NB4 (cell line): ENCODE measurements at regions not wholly inside any gene's neighbourhood (a gene's known extent, or its start where the extent isn't known, plus 50 kb on each side); places are given as distances from the start of the nearest gene placed in this dataset.

Source experiments
- MYC ChIP-seq: IDR thresholded peaks from 2 replicates; pipeline ENCODE4 v1.6.1; 2011; ENCODE audit warnings: low read depth, low read length
- TF ChIP-seq, protein P1 (sequence below): IDR thresholded peaks from one replicate; pipeline ENCODE4 v1.5.1; 2012; ENCODE audit warnings: low read depth, low read length

DNA sequence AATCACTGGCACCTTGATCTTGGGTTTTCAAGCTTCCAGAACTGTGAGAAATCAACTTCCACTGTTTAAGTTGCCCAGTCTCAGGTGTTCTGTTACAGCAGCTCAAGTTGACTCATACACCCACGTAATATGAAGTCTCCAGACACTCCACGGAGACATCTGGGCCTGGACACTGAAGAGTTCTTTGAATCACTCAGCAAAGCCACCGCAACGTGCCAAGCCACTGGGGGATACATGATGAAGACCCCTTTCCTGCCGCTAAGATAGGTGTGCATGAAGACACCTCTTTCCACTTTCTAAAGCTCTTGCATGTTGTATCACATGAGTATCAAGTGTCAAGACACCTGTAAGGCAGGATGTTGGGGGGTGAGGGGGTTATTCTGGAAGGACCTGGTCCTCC lies 311.7 kb upstream of the RTL1 start:
- no peak for TF ChIP-seq MYC
- TF ChIP-seq, protein P1, sequence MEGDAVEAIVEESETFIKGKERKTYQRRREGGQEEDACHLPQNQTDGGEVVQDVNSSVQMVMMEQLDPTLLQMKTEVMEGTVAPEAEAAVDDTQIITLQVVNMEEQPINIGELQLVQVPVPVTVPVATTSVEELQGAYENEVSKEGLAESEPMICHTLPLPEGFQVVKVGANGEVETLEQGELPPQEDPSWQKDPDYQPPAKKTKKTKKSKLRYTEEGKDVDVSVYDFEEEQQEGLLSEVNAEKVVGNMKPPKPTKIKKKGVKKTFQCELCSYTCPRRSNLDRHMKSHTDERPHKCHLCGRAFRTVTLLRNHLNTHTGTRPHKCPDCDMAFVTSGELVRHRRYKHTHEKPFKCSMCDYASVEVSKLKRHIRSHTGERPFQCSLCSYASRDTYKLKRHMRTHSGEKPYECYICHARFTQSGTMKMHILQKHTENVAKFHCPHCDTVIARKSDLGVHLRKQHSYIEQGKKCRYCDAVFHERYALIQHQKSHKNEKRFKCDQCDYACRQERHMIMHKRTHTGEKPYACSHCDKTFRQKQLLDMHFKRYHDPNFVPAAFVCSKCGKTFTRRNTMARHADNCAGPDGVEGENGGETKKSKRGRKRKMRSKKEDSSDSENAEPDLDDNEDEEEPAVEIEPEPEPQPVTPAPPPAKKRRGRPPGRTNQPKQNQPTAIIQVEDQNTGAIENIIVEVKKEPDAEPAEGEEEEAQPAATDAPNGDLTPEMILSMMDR: no peak
